ENCODE measurements at regions not wholly inside any gene's neighbourhood (a gene's known extent, or its start where the extent isn't known, plus 50 kb on each side); places are given as distances from the start of the nearest gene placed in this dataset.

GRCh38 chr18:21184396-21184996 lies 57.5 kb upstream of the GREB1L start:
- H3K36me3 ChIP-seq (ENCODE audit: insufficient read depth, low read length) = no peaks in the 10 kb centered on the region
- no peaks in the 10 kb centered on the region for H3K79me2 ChIP-seq (ENCODE audit: control insufficient read depth, insufficient read depth, low read length, unreplicated experiment)
- no peaks in the 10 kb centered on the region for H3K27me3 ChIP-seq (ENCODE audit: insufficient read depth, low read length)
- H3K27ac ChIP-seq (ENCODE audit: low read depth, low read length) = no peak overlapping the region
- H3K4me1 ChIP-seq (ENCODE audit: control insufficient read depth, insufficient read depth, low read length, unreplicated experiment) = no peaks in the 10 kb centered on the region
- no peak overlapping the region for H3K4me3 ChIP-seq (ENCODE audit: low read depth, low read length)
- no peak overlapping the region for H2AFZ ChIP-seq (ENCODE audit: low read length, unreplicated experiment)

- no peak overlapping the region for H3K27ac ChIP-seq (ENCODE audit: low read depth, low read length)
- no peaks in the 10 kb centered on the region for H3K36me3 ChIP-seq (ENCODE audit: insufficient read depth, low read length)
- no peaks in the 10 kb centered on the region for H3K4me1 ChIP-seq (ENCODE audit: control insufficient read depth, insufficient read depth, low read length, unreplicated experiment)
- H2AFZ ChIP-seq (ENCODE audit: low read length, unreplicated experiment) = no peak overlapping the region
- H3K27me3 ChIP-seq (ENCODE audit: insufficient read depth, low read length) = no peaks in the 10 kb centered on the region
- H3K79me2 ChIP-seq (ENCODE audit: control insufficient read depth, insufficient read depth, low read length, unreplicated experiment) = no peaks in the 10 kb centered on the region
- no peak overlapping the region for H3K4me3 ChIP-seq (ENCODE audit: low read depth, low read length)
Observed at GRCh38 chr18:21187886-21188285, 54.1 kb upstream of the GREB1L start.

GRCh38 chr18:21191596-21192307 lies 50.3 kb upstream of the GREB1L start:
- H3K4me3 ChIP-seq (ENCODE audit: low read depth, low read length) = no peak overlapping the region
- H2AFZ ChIP-seq (ENCODE audit: low read length, unreplicated experiment) = no peak overlapping the region
- peaks cover 5% of the 10 kb centered on the region for H3K4me1 ChIP-seq (ENCODE audit: control insufficient read depth, insufficient read depth, low read length, unreplicated experiment)
- no peak overlapping the region for H3K27ac ChIP-seq (ENCODE audit: low read depth, low read length)
- H3K27me3 ChIP-seq (ENCODE audit: insufficient read depth, low read length) = 0 out of 2 replicates have a peak, but pooled peaks cover 5% of the 10 kb centered on the region
- no peaks in the 10 kb centered on the region for H3K79me2 ChIP-seq (ENCODE audit: control insufficient read depth, insufficient read depth, low read length, unreplicated experiment)
- H3K36me3 ChIP-seq (ENCODE audit: insufficient read depth, low read length) = no peaks in the 10 kb centered on the region

Data from ACC112 (cell line).